ENCODE measurements at regions not wholly inside any gene's neighbourhood (a gene's known extent, or its start where the extent isn't known, plus 50 kb on each side); places are given as distances from the start of the nearest gene placed in this dataset.

DNA sequence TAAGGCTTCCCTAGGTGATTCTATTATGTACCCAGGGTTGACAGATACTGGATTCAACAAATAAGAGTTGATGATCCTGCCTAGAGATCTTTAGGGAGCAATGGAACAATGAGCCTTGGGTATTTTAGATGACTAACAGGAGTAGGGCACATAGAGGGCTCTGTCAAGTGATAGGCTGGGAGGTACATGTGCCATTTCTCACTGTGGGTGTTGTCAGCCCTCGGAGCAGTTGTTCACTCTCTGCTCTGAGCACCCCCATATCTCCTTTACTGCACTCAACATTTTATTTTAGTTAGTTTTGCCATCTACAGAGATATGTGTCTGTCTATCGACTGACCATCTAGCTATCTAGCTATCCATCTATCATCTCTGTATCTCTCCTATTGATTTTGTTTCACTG lies 950.6 kb downstream of the TYW1 start:
- no peak for TF ChIP-seq CTCF (IDR thresholded peaks at IDR 0.05; ENCODE audit: insufficient read depth, low read depth, low read length)
- TF ChIP-seq EZH2 (IDR thresholded peaks at IDR 0.05; ENCODE audit: insufficient read depth, low read length), result no peak

Measured in astrocyte (in vitro differentiated cells and primary cell).